ENCODE measurements at regions not wholly inside any gene's neighbourhood (a gene's known extent, or its start where the extent isn't known, plus 50 kb on each side); places are given as distances from the start of the nearest gene placed in this dataset.

- no peaks in the 10 kb centered on the region for H3K9me3 Mint-ChIP-seq
- H3K36me3 Mint-ChIP-seq (ENCODE audit: low read depth), result no peaks in the 10 kb centered on the region
- no peak overlapping the region for H3K27ac Mint-ChIP-seq
- DNase-seq (ENCODE audit: low spot score), result no peak
- H3K4me1 Mint-ChIP-seq (ENCODE audit: low read depth), result no peaks in the 10 kb centered on the region
- no peak overlapping the region for H3K4me3 Mint-ChIP-seq
- intact Hi-C loops (cut with micrococcal nuclease), result no loop called here
- peaks cover 7% of the 10 kb centered on the region for H3K27me3 Mint-ChIP-seq (ENCODE audit: insufficient read depth)
These were observed 89.9 kb upstream of the MAOA start for GRCh38 chrX:43566170-43566569.

GRCh38 chrX:43573441-43574015 is 82.6 kb upstream of the MAOA start:
- H3K9me3 Mint-ChIP-seq, result no peaks in the 10 kb centered on the region
- no peaks in the 10 kb centered on the region for H3K27me3 Mint-ChIP-seq (ENCODE audit: insufficient read depth)
- intact Hi-C loops (cut with micrococcal nuclease), result no loop called here
- H3K4me3 Mint-ChIP-seq, result no peak overlapping the region
- H3K4me1 Mint-ChIP-seq (ENCODE audit: low read depth), result no peaks in the 10 kb centered on the region
- DNase-seq (ENCODE audit: low spot score), result no peak
- no peaks in the 10 kb centered on the region for H3K36me3 Mint-ChIP-seq (ENCODE audit: low read depth)
- H3K27ac Mint-ChIP-seq, result no peak overlapping the region

DNA sequence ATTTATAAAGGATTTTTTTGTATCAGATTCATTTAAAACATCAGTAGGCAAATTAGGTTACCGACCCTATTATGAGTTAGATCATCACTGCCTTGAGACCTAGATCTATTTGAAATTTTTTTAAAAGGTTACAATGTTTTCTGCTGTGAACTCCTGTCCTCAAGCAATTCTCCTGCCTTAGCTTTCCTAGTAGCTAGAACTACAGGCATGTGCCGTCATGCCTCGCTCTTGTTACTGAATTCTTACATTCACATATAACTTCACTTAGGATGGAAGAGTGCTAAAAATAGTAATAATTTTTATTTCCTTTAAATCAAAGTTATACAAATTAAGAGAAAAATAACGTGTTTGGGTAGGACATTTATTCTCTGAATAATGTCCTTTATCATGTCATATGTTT is 75.5 kb upstream of the MAOA start:
- Mint-ChIP-seq H3K9me3 (no peaks in the 10 kb centered on the region), H3K27ac (no peak overlapping the region), H3K27me3 (ENCODE audit: insufficient read depth) (no peaks in the 10 kb centered on the region), H3K4me3 (no peak overlapping the region), H3K36me3 (ENCODE audit: low read depth) (no peaks in the 10 kb centered on the region), H3K4me1 (ENCODE audit: low read depth) (no peaks in the 10 kb centered on the region)
- intact Hi-C loops (cut with micrococcal nuclease), result no loop called here
- DNase-seq (ENCODE audit: low spot score), result no peak

DNA sequence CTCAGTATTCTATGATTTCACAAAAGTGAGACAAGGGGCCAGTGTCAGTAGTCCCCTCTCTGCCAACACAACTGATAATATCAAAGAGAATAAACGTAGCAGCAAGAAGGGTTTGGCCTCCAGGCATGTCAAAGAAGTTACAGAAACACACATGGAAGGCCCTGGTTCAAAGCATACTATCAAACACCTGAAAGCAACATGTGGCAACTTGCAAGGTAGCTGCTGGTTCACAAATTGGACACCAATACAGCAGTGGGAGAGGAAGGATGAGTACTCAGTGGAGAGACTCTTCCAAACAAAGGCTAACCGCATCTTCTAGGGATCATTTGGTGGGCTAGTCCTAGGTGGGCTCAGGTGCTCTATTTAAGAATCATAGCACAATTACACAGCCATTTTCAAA is 74.9 kb upstream of the MAOA start:
- no peaks in the 10 kb centered on the region for H3K4me1 Mint-ChIP-seq (ENCODE audit: low read depth)
- H3K4me3 Mint-ChIP-seq, result no peak overlapping the region
- H3K9me3 Mint-ChIP-seq, result no peaks in the 10 kb centered on the region
- intact Hi-C loops (cut with micrococcal nuclease), result no loop called here
- no peak for DNase-seq (ENCODE audit: low spot score)
- no peaks in the 10 kb centered on the region for H3K36me3 Mint-ChIP-seq (ENCODE audit: low read depth)
- H3K27ac Mint-ChIP-seq, result no peak overlapping the region
- no peaks in the 10 kb centered on the region for H3K27me3 Mint-ChIP-seq (ENCODE audit: insufficient read depth)

DNA sequence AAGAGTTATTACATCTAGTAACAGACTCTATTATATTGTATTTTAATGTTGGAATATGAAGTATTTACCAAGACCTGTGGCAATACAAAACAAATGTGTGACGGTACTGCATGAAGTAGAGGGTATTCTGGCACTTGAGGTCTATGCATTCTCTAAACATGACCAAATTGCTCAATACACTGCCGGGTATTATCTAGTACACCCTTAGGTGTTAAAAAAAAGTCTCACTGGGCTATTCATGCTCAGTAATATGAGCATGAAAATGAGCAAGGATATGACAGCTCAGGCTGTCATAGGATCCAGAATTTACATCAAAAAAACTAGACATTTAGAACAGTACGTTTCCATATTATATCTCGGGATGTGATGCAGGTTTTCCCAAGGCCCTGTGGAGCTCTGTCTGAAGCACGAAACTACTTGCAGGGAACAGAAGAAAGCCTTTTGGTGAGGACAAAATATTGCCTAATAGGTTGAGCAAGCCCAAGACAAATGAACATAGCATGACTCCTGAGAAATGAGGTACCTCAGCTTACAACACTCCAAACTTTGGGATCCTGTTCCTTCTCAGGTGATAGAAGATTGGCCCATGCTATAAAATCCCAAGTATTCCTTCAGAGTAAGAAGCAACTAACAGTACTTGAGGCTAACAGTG is 74.1 kb upstream of the MAOA start:
- no peaks in the 10 kb centered on the region for H3K4me1 Mint-ChIP-seq (ENCODE audit: low read depth)
- no peak for DNase-seq (ENCODE audit: low spot score)
- H3K27ac Mint-ChIP-seq, result no peak overlapping the region
- H3K36me3 Mint-ChIP-seq (ENCODE audit: low read depth), result no peaks in the 10 kb centered on the region
- H3K27me3 Mint-ChIP-seq (ENCODE audit: insufficient read depth), result no peaks in the 10 kb centered on the region
- H3K4me3 Mint-ChIP-seq, result no peak overlapping the region
- intact Hi-C loops (cut with micrococcal nuclease), result no loop called here
- H3K9me3 Mint-ChIP-seq, result no peaks in the 10 kb centered on the region

- Mint-ChIP-seq H3K36me3 (ENCODE audit: low read depth) (no peaks in the 10 kb centered on the region), H3K9me3 (no peaks in the 10 kb centered on the region), H3K4me3 (no peak overlapping the region), H3K4me1 (ENCODE audit: low read depth) (no peaks in the 10 kb centered on the region), H3K27me3 (ENCODE audit: insufficient read depth) (no peaks in the 10 kb centered on the region), H3K27ac (no peak overlapping the region)
- no peak for DNase-seq (ENCODE audit: low spot score)
- intact Hi-C loops (cut with micrococcal nuclease), result no loop called here
These were observed 73.6 kb upstream of the MAOA start for GRCh38 chrX:43582540-43582913.

DNA sequence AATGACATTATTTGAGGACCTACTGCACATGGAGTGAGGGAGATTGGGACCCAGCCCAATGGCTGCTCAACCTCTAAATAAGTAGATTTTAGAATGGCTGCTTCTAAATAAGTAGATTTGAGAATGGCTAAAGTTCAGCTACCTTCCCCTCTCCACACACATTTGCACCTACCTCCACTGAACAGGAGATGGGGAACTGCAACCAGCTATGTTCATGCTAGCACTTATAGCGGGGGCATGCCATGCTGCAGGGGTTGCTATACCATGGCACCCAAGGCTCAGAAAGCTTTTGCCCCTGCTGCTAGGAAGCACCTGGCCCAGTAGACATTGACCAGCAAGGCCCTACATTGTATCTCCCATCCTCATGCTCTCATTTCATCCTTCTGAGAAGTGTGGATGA is 70.2 kb upstream of the MAOA start:
- Mint-ChIP-seq H3K27ac (no peak overlapping the region), H3K4me1 (ENCODE audit: low read depth) (no peaks in the 10 kb centered on the region), H3K4me3 (no peak overlapping the region), H3K36me3 (ENCODE audit: low read depth) (no peaks in the 10 kb centered on the region), H3K9me3 (no peaks in the 10 kb centered on the region), H3K27me3 (ENCODE audit: insufficient read depth) (no peaks in the 10 kb centered on the region)
- DNase-seq (ENCODE audit: low spot score), result no peak
- intact Hi-C loops (cut with micrococcal nuclease), result no loop called here

DNA sequence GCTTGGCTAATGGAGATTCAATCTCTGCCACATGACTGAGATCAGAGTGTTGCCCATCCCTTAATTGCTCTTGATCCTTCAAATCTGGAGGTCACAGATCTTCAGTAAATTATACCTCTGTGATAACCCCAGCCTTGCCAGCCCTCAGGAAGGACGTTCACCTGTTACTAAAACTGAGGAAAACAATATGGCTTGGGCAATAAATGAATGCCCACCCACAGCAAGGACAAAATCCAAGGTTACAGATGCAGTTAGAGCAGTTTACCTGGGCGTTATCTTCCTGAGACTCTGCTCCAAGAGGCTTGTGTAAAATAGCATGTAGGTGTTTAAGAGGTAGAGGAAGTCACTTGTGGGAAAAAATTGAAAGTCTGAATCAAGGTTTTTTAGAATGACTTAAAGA is 69.3 kb upstream of the MAOA start:
- H3K4me3 Mint-ChIP-seq, result no peak overlapping the region
- intact Hi-C loops (cut with micrococcal nuclease), result no loop called here
- no peaks in the 10 kb centered on the region for H3K27me3 Mint-ChIP-seq (ENCODE audit: insufficient read depth)
- no peak overlapping the region for H3K27ac Mint-ChIP-seq
- H3K36me3 Mint-ChIP-seq (ENCODE audit: low read depth), result no peaks in the 10 kb centered on the region
- no peak for DNase-seq (ENCODE audit: low spot score)
- H3K4me1 Mint-ChIP-seq (ENCODE audit: low read depth), result no peaks in the 10 kb centered on the region
- no peaks in the 10 kb centered on the region for H3K9me3 Mint-ChIP-seq

GRCh38 chrX:43589735-43590134 is 66.4 kb upstream of the MAOA start:
- Mint-ChIP-seq H3K4me3 (no peak overlapping the region), H3K4me1 (ENCODE audit: low read depth) (no peaks in the 10 kb centered on the region), H3K9me3 (no peaks in the 10 kb centered on the region), H3K36me3 (ENCODE audit: low read depth) (no peaks in the 10 kb centered on the region), H3K27ac (no peak overlapping the region), H3K27me3 (ENCODE audit: insufficient read depth) (no peaks in the 10 kb centered on the region)
- no peak for DNase-seq (ENCODE audit: low spot score)
- intact Hi-C loops (cut with micrococcal nuclease), result no loop called here

- no peak overlapping the region for H3K27ac Mint-ChIP-seq
- intact Hi-C loops (cut with micrococcal nuclease), result no loop called here
- no peak for DNase-seq (ENCODE audit: low spot score)
- H3K9me3 Mint-ChIP-seq, result no peaks in the 10 kb centered on the region
- H3K27me3 Mint-ChIP-seq (ENCODE audit: insufficient read depth), result no peaks in the 10 kb centered on the region
- H3K4me1 Mint-ChIP-seq (ENCODE audit: low read depth), result no peaks in the 10 kb centered on the region
- no peaks in the 10 kb centered on the region for H3K36me3 Mint-ChIP-seq (ENCODE audit: low read depth)
- no peak overlapping the region for H3K4me3 Mint-ChIP-seq
These were observed 65.9 kb upstream of the MAOA start for GRCh38 chrX:43590150-43590549.

- H3K9me3 Mint-ChIP-seq, result peaks cover 5% of the 10 kb centered on the region
- H3K36me3 Mint-ChIP-seq (ENCODE audit: low read depth), result no peaks in the 10 kb centered on the region
- H3K4me3 Mint-ChIP-seq, result no peak overlapping the region
- no peak for DNase-seq (ENCODE audit: low spot score)
- intact Hi-C loops (cut with micrococcal nuclease), result no loop called here
- no peak overlapping the region for H3K27ac Mint-ChIP-seq
- H3K4me1 Mint-ChIP-seq (ENCODE audit: low read depth), result no peaks in the 10 kb centered on the region
- no peaks in the 10 kb centered on the region for H3K27me3 Mint-ChIP-seq (ENCODE audit: insufficient read depth)
These were observed 63.5 kb upstream of the MAOA start for GRCh38 chrX:43592597-43592996.

GRCh38 chrX:43595931-43596330 is 60.2 kb upstream of the MAOA start:
- Mint-ChIP-seq H3K4me3 (no peak overlapping the region), H3K36me3 (ENCODE audit: low read depth) (no peaks in the 10 kb centered on the region), H3K4me1 (ENCODE audit: low read depth) (no peaks in the 10 kb centered on the region), H3K27me3 (ENCODE audit: insufficient read depth) (no peaks in the 10 kb centered on the region), H3K9me3 (peaks cover 5% of the 10 kb centered on the region), H3K27ac (no peak overlapping the region)
- intact Hi-C loops (cut with micrococcal nuclease), result no loop called here
- DNase-seq (ENCODE audit: low spot score), result no peak

GRCh38 chrX:43604753-43605152 is 51.3 kb upstream of the MAOA start:
- no peak for DNase-seq (ENCODE audit: low spot score)
- peaks cover 2% of the 10 kb centered on the region for H3K36me3 Mint-ChIP-seq (ENCODE audit: low read depth)
- H3K4me3 Mint-ChIP-seq, result no peak overlapping the region
- no peaks in the 10 kb centered on the region for H3K4me1 Mint-ChIP-seq (ENCODE audit: low read depth)
- H3K27me3 Mint-ChIP-seq (ENCODE audit: insufficient read depth), result no peaks in the 10 kb centered on the region
- intact Hi-C loops (cut with micrococcal nuclease), result no loop called here
- no peaks in the 10 kb centered on the region for H3K9me3 Mint-ChIP-seq
- H3K27ac Mint-ChIP-seq, result no peak overlapping the region

DNA sequence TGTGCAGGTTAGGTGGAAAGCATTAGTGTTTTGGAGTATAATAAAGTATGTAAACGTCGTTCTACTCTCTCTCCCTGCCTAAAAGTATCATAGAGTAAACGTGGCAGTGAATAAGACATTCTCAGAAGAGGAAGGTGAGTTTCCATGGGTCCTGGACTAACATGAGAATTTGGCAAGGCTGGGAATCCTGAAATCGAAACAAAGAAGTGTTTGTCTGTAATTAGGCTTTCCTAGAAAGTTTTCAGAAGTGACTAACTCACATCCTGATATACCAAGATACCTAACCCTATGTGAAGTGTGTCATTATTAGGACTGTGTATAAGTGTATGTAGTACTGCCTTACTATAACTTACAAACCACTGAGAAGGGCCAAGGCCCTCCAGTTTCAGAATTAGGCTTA is 50.7 kb upstream of the MAOA start:
- Mint-ChIP-seq H3K36me3 (ENCODE audit: low read depth) (peaks cover 2% of the 10 kb centered on the region), H3K9me3 (no peaks in the 10 kb centered on the region), H3K4me1 (ENCODE audit: low read depth) (no peaks in the 10 kb centered on the region), H3K27ac (no peak overlapping the region), H3K4me3 (no peak overlapping the region), H3K27me3 (ENCODE audit: insufficient read depth) (no peaks in the 10 kb centered on the region)
- DNase-seq (ENCODE audit: low spot score), result no peak
- intact Hi-C loops (cut with micrococcal nuclease), result no loop called here
